HEK293 (cell line): ENCODE measurements at regions not wholly inside any gene's neighbourhood (a gene's known extent, or its start where the extent isn't known, plus 50 kb on each side); places are given as distances from the start of the nearest gene placed in this dataset.

Experiments
- TRIM28 ChIP-seq: IDR thresholded peaks from 2 replicates; pipeline ENCODE4 v1.6.1; 2011; ENCODE audit warnings: low read length, control low read depth, borderline replicate concordance
- ZBTB17 ChIP-seq: fragments of 450-650 bp; formaldehyde crosslinking; IDR thresholded peaks from 2 replicates; pipeline ENCODE4 v1.5.1; 2016; ENCODE audit warnings: missing biosample characterization, missing genetic modification characterization
- ZBTB21 ChIP-seq: fragments of 450-650 bp; formaldehyde crosslinking; IDR thresholded peaks from 2 replicates; pipeline ENCODE4 v1.5.1; 2017; ENCODE audit warnings: missing biosample characterization, missing genetic modification characterization
- ZBTB8A ChIP-seq: fragments of 450-650 bp; formaldehyde crosslinking; IDR thresholded peaks from 2 replicates; pipeline ENCODE4 v1.5.1; 2016; ENCODE audit warnings: missing biosample characterization, missing genetic modification characterization
- ZNF10 ChIP-seq: fragments of 450-650 bp; formaldehyde crosslinking; IDR thresholded peaks from 2 replicates; pipeline ENCODE4 v1.5.1; 2017; ENCODE audit warnings: missing biosample characterization, missing genetic modification characterization
- ZNF112 ChIP-seq: fragments of 450-650 bp; formaldehyde crosslinking; IDR thresholded peaks from 2 replicates; pipeline ENCODE4 v1.5.0; 2017; ENCODE audit warnings: missing biosample characterization, missing genetic modification characterization
- ZNF138 ChIP-seq: fragments of 450-650 bp; formaldehyde crosslinking; IDR thresholded peaks from 2 replicates; pipeline ENCODE4 v1.5.1; 2016; ENCODE audit warnings: missing biosample characterization, missing genetic modification characterization, borderline replicate concordance
- ZNF140 ChIP-seq: fragments of 450-650 bp; formaldehyde crosslinking; IDR thresholded peaks from 2 replicates; pipeline ENCODE4 v1.5.1; 2016; ENCODE audit warnings: missing biosample characterization, missing genetic modification characterization
- ZNF157 ChIP-seq: fragments of 450-650 bp; formaldehyde crosslinking; IDR thresholded peaks from 2 replicates; pipeline ENCODE4 v1.5.1; 2016; ENCODE audit warnings: missing biosample characterization, missing genetic modification characterization
- ZNF221 ChIP-seq: fragments of 450-650 bp; formaldehyde crosslinking; IDR thresholded peaks from 2 replicates; pipeline ENCODE4 v1.5.1; 2017; ENCODE audit warnings: missing biosample characterization, missing genetic modification characterization, borderline replicate concordance
- ZNF239 ChIP-seq: fragments of 450-650 bp; formaldehyde crosslinking; IDR thresholded peaks from 2 replicates; pipeline ENCODE4 v1.5.1; 2016; ENCODE audit warnings: missing biosample characterization, missing genetic modification characterization
- ZNF24 ChIP-seq: fragments of 450-650 bp; formaldehyde crosslinking; IDR thresholded peaks from 2 replicates; pipeline ENCODE4 v1.5.1; 2016; ENCODE audit warnings: missing biosample characterization, missing genetic modification characterization
- ZNF266 ChIP-seq: fragments of 450-650 bp; formaldehyde crosslinking; IDR thresholded peaks from 2 replicates; pipeline ENCODE4 v1.5.1; 2016; ENCODE audit warnings: missing biosample characterization, missing genetic modification characterization, low read depth
- ZNF433 ChIP-seq: fragments of 450-650 bp; formaldehyde crosslinking; IDR thresholded peaks from 2 replicates; pipeline ENCODE4 v1.5.1; 2016; ENCODE audit warnings: missing biosample characterization, missing genetic modification characterization, low read depth
- ZNF529 ChIP-seq: fragments of 450-650 bp; formaldehyde crosslinking; IDR thresholded peaks from 2 replicates; pipeline ENCODE4 v1.5.1; 2017; ENCODE audit warnings: missing genetic modification characterization, missing biosample characterization; ENCODE audit not compliant: insufficient replicate concordance
- ZNF561 ChIP-seq: fragments of 450-650 bp; IDR thresholded peaks from 2 replicates; pipeline ENCODE4 v1.5.1; 2018; ENCODE audit warnings: missing biosample characterization, missing genetic modification characterization, borderline replicate concordance
- ZNF610 ChIP-seq: fragments of 450-650 bp; formaldehyde crosslinking; IDR thresholded peaks from 2 replicates; pipeline ENCODE4 v1.5.1; 2016; ENCODE audit warnings: missing biosample characterization, missing genetic modification characterization, borderline replicate concordance
- ZNF621 ChIP-seq: fragments of 450-650 bp; formaldehyde crosslinking; IDR thresholded peaks from 2 replicates; pipeline ENCODE4 v1.5.1; 2017; ENCODE audit warnings: missing biosample characterization, missing genetic modification characterization
- ZNF623 ChIP-seq: fragments of 450-650 bp; formaldehyde crosslinking; IDR thresholded peaks from 2 replicates; pipeline ENCODE4 v1.5.1; 2016; ENCODE audit warnings: missing biosample characterization, missing genetic modification characterization
- ZNF677 ChIP-seq: fragments of 450-650 bp; IDR thresholded peaks from 2 replicates; pipeline ENCODE4 v1.5.0; 2018; ENCODE audit warnings: missing biosample characterization, mild to moderate bottlenecking, missing genetic modification characterization, moderate library complexity
- ZNF776 ChIP-seq: fragments of 450-650 bp; formaldehyde crosslinking; IDR thresholded peaks from 2 replicates; pipeline ENCODE4 v1.5.0; 2017; ENCODE audit warnings: missing biosample characterization, missing genetic modification characterization, borderline replicate concordance
- ZNF777 ChIP-seq: fragments of 450-650 bp; formaldehyde crosslinking; IDR thresholded peaks from 2 replicates; pipeline ENCODE4 v1.5.1; 2017; ENCODE audit warnings: missing biosample characterization, missing genetic modification characterization, borderline replicate concordance
- ZNF785 ChIP-seq: fragments of 450-650 bp; formaldehyde crosslinking; IDR thresholded peaks from 2 replicates; pipeline ENCODE4 v1.5.1; 2016; ENCODE audit warnings: missing biosample characterization, missing genetic modification characterization
- ZNF830 ChIP-seq: fragments of 450-650 bp; IDR thresholded peaks from 2 replicates; pipeline ENCODE4 v1.5.0; 2018; ENCODE audit warnings: missing biosample characterization, missing genetic modification characterization, low read depth, mild to moderate bottlenecking, moderate library complexity
- ZNF843 ChIP-seq: fragments of 450-650 bp; formaldehyde crosslinking; IDR thresholded peaks from 2 replicates; pipeline ENCODE4 v1.5.1; 2016; ENCODE audit warnings: missing biosample characterization, missing genetic modification characterization
- ZSCAN16 ChIP-seq: fragments of 450-650 bp; formaldehyde crosslinking; IDR thresholded peaks from 2 replicates; pipeline ENCODE4 v1.5.1; 2016; ENCODE audit warnings: missing biosample characterization, missing genetic modification characterization
- ZXDB ChIP-seq: fragments of 450-650 bp; formaldehyde crosslinking; IDR thresholded peaks from 2 replicates; pipeline ENCODE4 v1.5.1; 2016; ENCODE audit warnings: missing biosample characterization, missing genetic modification characterization
- TF ChIP-seq, protein P1 (sequence below): fragments of 450-650 bp; formaldehyde crosslinking; IDR thresholded peaks from 2 replicates; pipeline ENCODE4 v1.5.1; 2016; ENCODE audit warnings: missing biosample characterization, missing genetic modification characterization
- TF ChIP-seq, protein P2 (sequence below): fragments of 450-650 bp; formaldehyde crosslinking; IDR thresholded peaks from 2 replicates; pipeline ENCODE4 v1.5.1; 2016; ENCODE audit warnings: missing biosample characterization, missing genetic modification characterization, borderline replicate concordance
- TF ChIP-seq, protein P3 (sequence below): fragments of 450-650 bp; formaldehyde crosslinking; IDR thresholded peaks from 2 replicates; pipeline ENCODE4 v1.5.1; 2016; ENCODE audit warnings: missing biosample characterization, missing genetic modification characterization
- TF ChIP-seq, protein P4 (sequence below): fragments of 450-650 bp; formaldehyde crosslinking; optimal IDR thresholded peaks from 2 replicates; pipeline ENCODE3; 2016; ENCODE audit warnings: missing biosample characterization, mild to moderate bottlenecking, missing genetic modification characterization

DNA sequence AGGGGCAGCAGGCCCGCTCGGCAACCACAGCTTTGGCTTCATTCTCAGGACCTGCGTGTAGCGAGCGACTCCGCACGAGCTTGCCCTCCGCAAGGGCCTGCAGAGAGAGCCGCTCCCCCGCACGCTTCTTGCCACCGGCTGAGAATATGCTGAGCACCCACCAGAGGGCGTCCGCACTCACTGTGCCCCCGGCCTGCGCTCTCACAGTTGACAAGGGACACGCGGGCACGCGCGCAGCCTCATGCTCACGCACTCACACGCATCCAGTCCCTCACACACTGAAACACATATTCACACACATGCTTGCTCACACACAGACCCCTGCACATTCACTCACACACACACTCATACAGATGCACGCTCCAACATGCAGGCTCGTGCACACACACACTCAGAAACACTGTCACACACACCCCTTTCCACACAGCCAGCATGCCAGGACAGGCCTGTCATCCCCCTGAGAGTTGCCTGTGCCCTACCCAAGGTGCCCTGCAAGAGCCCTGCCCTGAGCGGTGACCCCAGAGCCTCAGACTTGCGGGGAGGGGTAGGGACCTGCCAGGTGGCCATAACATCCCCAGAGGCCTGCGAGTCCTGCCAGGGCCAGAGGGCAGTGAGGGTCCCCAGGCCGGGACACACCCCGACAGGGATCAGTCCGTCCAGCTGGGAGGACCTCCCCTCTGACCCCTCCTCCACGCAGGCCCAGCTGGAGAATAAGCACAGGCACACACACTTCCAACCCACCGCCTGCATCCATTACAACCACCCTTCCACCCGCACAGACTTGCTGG, 174.1 kb downstream of the BMP7 start (continued):
- TF ChIP-seq ZNF777 (tag by site-specific recombination) (no peak), ZSCAN16 (no peak), ZNF830 (no peak), ZNF610 (tag by site-specific recombination) (peak; percentile 94; the same call in 1 of the 2 replicates), ZNF10 (tag by site-specific recombination) (no peak), TRIM28 (no peak), ZBTB8A (tag by site-specific recombination) (0 out of 2 replicates have a peak, but pooled peaks have one; percentile 38), ZNF239 (no peak), ZNF623 (no peak), ZNF433 (tag by site-specific recombination) (no peak), ZNF266 (tag by site-specific recombination) (no peak), ZNF785 (0 out of 2 replicates have a peak, but pooled peaks have one; percentile 27), ZNF561 (tag by site-specific recombination) (peak; percentile 32; the same call in 1 of the 2 replicates), ZBTB21 (no peak), ZNF677 (tag by site-specific recombination) (no peak), ZNF24 (0 out of 2 replicates have a peak, but pooled peaks have one; percentile 26), ZNF112 (tag by site-specific recombination) (no peak), ZNF157 (tag by site-specific recombination) (no peak), ZNF221 (no peak), ZNF529 (tag by site-specific recombination) (no peak), ZNF140 (tag by site-specific recombination) (no peak), ZNF621 (tag by site-specific recombination) (no peak), ZNF776 (tag by site-specific recombination) (no peak), ZNF138 (tag by site-specific recombination) (no peak), ZBTB17 (tag by site-specific recombination) (peak; percentile 80), ZNF843 (tag by site-specific recombination) (no peak), ZXDB (tag by site-specific recombination) (peak; percentile 48)
- TF ChIP-seq, protein P1, sequence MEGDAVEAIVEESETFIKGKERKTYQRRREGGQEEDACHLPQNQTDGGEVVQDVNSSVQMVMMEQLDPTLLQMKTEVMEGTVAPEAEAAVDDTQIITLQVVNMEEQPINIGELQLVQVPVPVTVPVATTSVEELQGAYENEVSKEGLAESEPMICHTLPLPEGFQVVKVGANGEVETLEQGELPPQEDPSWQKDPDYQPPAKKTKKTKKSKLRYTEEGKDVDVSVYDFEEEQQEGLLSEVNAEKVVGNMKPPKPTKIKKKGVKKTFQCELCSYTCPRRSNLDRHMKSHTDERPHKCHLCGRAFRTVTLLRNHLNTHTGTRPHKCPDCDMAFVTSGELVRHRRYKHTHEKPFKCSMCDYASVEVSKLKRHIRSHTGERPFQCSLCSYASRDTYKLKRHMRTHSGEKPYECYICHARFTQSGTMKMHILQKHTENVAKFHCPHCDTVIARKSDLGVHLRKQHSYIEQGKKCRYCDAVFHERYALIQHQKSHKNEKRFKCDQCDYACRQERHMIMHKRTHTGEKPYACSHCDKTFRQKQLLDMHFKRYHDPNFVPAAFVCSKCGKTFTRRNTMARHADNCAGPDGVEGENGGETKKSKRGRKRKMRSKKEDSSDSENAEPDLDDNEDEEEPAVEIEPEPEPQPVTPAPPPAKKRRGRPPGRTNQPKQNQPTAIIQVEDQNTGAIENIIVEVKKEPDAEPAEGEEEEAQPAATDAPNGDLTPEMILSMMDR (tag by site-specific recombination), result peak; percentile 97
- TF ChIP-seq, protein P2, sequence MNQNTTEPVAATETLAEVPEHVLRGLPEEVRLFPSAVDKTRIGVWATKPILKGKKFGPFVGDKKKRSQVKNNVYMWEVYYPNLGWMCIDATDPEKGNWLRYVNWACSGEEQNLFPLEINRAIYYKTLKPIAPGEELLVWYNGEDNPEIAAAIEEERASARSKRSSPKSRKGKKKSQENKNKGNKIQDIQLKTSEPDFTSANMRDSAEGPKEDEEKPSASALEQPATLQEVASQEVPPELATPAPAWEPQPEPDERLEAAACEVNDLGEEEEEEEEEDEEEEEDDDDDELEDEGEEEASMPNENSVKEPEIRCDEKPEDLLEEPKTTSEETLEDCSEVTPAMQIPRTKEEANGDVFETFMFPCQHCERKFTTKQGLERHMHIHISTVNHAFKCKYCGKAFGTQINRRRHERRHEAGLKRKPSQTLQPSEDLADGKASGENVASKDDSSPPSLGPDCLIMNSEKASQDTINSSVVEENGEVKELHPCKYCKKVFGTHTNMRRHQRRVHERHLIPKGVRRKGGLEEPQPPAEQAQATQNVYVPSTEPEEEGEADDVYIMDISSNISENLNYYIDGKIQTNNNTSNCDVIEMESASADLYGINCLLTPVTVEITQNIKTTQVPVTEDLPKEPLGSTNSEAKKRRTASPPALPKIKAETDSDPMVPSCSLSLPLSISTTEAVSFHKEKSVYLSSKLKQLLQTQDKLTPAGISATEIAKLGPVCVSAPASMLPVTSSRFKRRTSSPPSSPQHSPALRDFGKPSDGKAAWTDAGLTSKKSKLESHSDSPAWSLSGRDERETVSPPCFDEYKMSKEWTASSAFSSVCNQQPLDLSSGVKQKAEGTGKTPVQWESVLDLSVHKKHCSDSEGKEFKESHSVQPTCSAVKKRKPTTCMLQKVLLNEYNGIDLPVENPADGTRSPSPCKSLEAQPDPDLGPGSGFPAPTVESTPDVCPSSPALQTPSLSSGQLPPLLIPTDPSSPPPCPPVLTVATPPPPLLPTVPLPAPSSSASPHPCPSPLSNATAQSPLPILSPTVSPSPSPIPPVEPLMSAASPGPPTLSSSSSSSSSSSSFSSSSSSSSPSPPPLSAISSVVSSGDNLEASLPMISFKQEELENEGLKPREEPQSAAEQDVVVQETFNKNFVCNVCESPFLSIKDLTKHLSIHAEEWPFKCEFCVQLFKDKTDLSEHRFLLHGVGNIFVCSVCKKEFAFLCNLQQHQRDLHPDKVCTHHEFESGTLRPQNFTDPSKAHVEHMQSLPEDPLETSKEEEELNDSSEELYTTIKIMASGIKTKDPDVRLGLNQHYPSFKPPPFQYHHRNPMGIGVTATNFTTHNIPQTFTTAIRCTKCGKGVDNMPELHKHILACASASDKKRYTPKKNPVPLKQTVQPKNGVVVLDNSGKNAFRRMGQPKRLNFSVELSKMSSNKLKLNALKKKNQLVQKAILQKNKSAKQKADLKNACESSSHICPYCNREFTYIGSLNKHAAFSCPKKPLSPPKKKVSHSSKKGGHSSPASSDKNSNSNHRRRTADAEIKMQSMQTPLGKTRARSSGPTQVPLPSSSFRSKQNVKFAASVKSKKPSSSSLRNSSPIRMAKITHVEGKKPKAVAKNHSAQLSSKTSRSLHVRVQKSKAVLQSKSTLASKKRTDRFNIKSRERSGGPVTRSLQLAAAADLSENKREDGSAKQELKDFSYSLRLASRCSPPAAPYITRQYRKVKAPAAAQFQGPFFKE, result no peak
- TF ChIP-seq, protein P3, sequence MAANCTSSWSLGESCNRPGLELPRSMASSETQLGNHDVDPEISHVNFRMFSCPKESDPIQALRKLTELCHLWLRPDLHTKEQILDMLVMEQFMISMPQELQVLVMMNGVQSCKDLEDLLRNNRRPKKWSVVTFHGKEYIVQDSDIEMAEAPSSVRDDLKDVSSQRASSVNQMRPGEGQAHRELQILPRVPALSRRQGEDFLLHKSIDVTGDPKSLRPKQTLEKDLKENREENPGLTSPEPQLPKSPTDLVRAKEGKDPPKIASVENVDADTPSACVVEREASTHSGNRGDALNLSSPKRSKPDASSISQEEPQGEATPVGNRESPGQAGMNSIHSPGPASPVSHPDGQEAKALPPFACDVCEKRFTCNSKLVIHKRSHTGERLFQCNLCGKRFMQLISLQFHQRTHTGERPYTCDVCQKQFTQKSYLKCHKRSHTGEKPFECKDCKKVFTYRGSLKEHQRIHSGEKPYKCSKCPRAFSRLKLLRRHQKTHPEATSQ (tag by site-specific recombination), result 0 out of 2 replicates have a peak, but pooled peaks have one; percentile 51
- TF ChIP-seq, protein P4, sequence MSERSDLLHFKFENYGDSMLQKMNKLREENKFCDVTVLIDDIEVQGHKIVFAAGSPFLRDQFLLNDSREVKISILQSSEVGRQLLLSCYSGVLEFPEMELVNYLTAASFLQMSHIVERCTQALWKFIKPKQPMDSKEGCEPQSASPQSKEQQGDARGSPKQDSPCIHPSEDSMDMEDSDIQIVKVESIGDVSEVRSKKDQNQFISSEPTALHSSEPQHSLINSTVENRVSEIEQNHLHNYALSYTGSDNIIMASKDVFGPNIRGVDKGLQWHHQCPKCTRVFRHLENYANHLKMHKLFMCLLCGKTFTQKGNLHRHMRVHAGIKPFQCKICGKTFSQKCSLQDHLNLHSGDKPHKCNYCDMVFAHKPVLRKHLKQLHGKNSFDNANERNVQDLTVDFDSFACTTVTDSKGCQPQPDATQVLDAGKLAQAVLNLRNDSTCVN (tag by site-specific recombination), result peak; percentile 99
